GM10248 (cell line): ENCODE measurements at regions not wholly inside any gene's neighbourhood (a gene's known extent, or its start where the extent isn't known, plus 50 kb on each side); places are given as distances from the start of the nearest gene placed in this dataset.

Experiments used
- CTCF ChIA-PET: fragments of 300-600 bp; sonication (Branson Sonifier 250); formaldehyde crosslinking; extraction: SDS; loops from one replicate; lab custom pipeline; 2021; ENCODE audit warnings: antibody characterized with exemption; lab: Yijun Ruan, JAX
- POLR2A ChIA-PET: fragments of 350-650 bp; sonication (Branson Sonifier 250); formaldehyde crosslinking; extraction: SDS; loops from one replicate; lab custom pipeline; 2020; ENCODE audit warnings: antibody characterized with exemption; lab: Yijun Ruan, JAX
- DNase-seq: peaks from one replicate; pipeline ENCODE4 v3.0.0; 2012; ENCODE audit errors: extremely low spot score
- TF ChIP-seq, protein P1 (sequence below): IDR thresholded peaks from 2 replicates; pipeline ENCODE4 v1.5.1; 2012; ENCODE audit warnings: mild to moderate bottlenecking, low read depth; ENCODE audit errors: extremely low read depth, missing control alignments, control extremely low read depth

- ChIA-PET CTCF (interaction anchor here (1.0 to 1.9 kb wide), 2 partner anchors 8 to 14 kb away, joined by 3 to 5 read pairs; no protein-coding TSS in a partner anchor), POLR2A (no interaction called here)
- DNase-seq: no peak
- TF ChIP-seq, protein P1, sequence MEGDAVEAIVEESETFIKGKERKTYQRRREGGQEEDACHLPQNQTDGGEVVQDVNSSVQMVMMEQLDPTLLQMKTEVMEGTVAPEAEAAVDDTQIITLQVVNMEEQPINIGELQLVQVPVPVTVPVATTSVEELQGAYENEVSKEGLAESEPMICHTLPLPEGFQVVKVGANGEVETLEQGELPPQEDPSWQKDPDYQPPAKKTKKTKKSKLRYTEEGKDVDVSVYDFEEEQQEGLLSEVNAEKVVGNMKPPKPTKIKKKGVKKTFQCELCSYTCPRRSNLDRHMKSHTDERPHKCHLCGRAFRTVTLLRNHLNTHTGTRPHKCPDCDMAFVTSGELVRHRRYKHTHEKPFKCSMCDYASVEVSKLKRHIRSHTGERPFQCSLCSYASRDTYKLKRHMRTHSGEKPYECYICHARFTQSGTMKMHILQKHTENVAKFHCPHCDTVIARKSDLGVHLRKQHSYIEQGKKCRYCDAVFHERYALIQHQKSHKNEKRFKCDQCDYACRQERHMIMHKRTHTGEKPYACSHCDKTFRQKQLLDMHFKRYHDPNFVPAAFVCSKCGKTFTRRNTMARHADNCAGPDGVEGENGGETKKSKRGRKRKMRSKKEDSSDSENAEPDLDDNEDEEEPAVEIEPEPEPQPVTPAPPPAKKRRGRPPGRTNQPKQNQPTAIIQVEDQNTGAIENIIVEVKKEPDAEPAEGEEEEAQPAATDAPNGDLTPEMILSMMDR: no peak
Measured at GRCh38 chr7:88490161-88490560, 183.5 kb upstream of the STEAP4 start.

GRCh38 chr7:88485821-88486220, 179.1 kb upstream of the STEAP4 start:
- ChIA-PET POLR2A (no interaction called here), CTCF (no interaction called here)
- no peak for DNase-seq
- TF ChIP-seq, protein P1: no peak

GRCh38 chr7:88484551-88484950, 177.9 kb upstream of the STEAP4 start:
- DNase-seq: no peak
- ChIA-PET CTCF (no interaction called here), POLR2A (no interaction called here)
- TF ChIP-seq, protein P1: no peak

GRCh38 chr7:88480896-88481295, 174.2 kb upstream of the STEAP4 start:
- TF ChIP-seq, protein P1: no peak
- ChIA-PET CTCF (interaction anchor here (1.8 kb wide), 1 partner anchor 24 kb away, joined by 4 read pairs; no protein-coding TSS in a partner anchor), POLR2A (no interaction called here)
- no peak for DNase-seq

- DNase-seq: no peak
- TF ChIP-seq, protein P1: no peak
- ChIA-PET POLR2A (no interaction called here), CTCF (interaction anchor here (1.8 kb wide), 1 partner anchor 24 kb away, joined by 4 read pairs; no protein-coding TSS in a partner anchor)
Measured at GRCh38 chr7:88480271-88480670, 173.6 kb upstream of the STEAP4 start.

GRCh38 chr7:88477976-88478375, 171.3 kb upstream of the STEAP4 start:
- DNase-seq: no peak
- CTCF ChIA-PET: no interaction called here
- POLR2A ChIA-PET: no interaction called here
- TF ChIP-seq, protein P1: no peak
